Breast epithelium (tissue), 4 donors: ENCODE measurements at regions not wholly inside any gene's neighbourhood (a gene's known extent, or its start where the extent isn't known, plus 50 kb on each side); places are given as distances from the start of the nearest gene placed in this dataset.

Experiments used
- DNase-seq, 2 donors: peaks; one replicate each; pipeline ENCODE4 v3.0.0-alpha.2; 2019; ENCODE audit warnings: low spot score in 2 of 2
- H3K27ac ChIP-seq, 2 donors: fragments of 200-600 bp; sonication (generic) in 1 of 2; one replicate each; pipeline ENCODE4 v1.5.1; 2016 to 2019; ENCODE audit warnings: mild to moderate bottlenecking in 1 of 2
- H3K27me3 ChIP-seq, 2 donors: fragments of 200-600 bp; sonication (generic) in 1 of 2; one replicate each; pipeline versions ENCODE4 v1.5.1 to v1.6.0; 2017 to 2019; ENCODE audit warnings: control low read depth in 1 of 2, mild to moderate bottlenecking in 1 of 2
- H3K36me3 ChIP-seq: fragments of 200-600 bp; one replicate; pipeline ENCODE4 v1.5.1; 2019
- H3K4me1 ChIP-seq, 2 donors: fragments of 200-600 bp; sonication (generic); one replicate each; pipeline ENCODE4 v1.5.1; 2016 to 2019; ENCODE audit warnings: control low read depth in 1 of 2
- H3K4me3 ChIP-seq, 3 donors: fragments of 200-600 bp; sonication (generic); 1 replicate in 2 of 3; 2 replicates in 1 of 3; pipeline ENCODE4 v1.5.1; 2016 to 2019; ENCODE audit warnings: mild to moderate bottlenecking in 3 of 3, moderate library complexity in 2 of 3
- H3K9me3 ChIP-seq, 2 donors: fragments of 200-600 bp; sonication (generic) in 1 of 2; one replicate each; pipeline ENCODE4 v1.5.1; 2016 to 2019; ENCODE audit warnings: control low read depth in 1 of 2
- CTCF ChIP-seq, 3 donors: fragments of 450-650 bp; IDR thresholded peaks; one replicate each; pipeline ENCODE4 v1.5.1; 2016 to 2017; ENCODE audit warnings: antibody characterized with exemption in 3 of 3, mild to moderate bottlenecking in 3 of 3, moderate library complexity in 3 of 3
- POLR2A ChIP-seq: fragments of 450-650 bp; IDR thresholded peaks from one replicate; pipeline ENCODE4 v1.6.1; 2016; ENCODE audit warnings: antibody characterized with exemption, mild to moderate bottlenecking, moderate library complexity
- POLR2AphosphoS5 ChIP-seq, 3 donors: sonication (generic); formaldehyde crosslinking; IDR thresholded peaks; one replicate each; pipeline ENCODE4 v1.6.1; 2017; ENCODE audit warnings: antibody characterized with exemption in 3 of 3
- intact Hi-C: fragments of 100-400 bp; cut with DNase I; formaldehyde crosslinking; loops from one replicate; pipeline ENCODE4 v1.15.1; 2023; ENCODE audit warnings: low total_unique reads

DNA sequence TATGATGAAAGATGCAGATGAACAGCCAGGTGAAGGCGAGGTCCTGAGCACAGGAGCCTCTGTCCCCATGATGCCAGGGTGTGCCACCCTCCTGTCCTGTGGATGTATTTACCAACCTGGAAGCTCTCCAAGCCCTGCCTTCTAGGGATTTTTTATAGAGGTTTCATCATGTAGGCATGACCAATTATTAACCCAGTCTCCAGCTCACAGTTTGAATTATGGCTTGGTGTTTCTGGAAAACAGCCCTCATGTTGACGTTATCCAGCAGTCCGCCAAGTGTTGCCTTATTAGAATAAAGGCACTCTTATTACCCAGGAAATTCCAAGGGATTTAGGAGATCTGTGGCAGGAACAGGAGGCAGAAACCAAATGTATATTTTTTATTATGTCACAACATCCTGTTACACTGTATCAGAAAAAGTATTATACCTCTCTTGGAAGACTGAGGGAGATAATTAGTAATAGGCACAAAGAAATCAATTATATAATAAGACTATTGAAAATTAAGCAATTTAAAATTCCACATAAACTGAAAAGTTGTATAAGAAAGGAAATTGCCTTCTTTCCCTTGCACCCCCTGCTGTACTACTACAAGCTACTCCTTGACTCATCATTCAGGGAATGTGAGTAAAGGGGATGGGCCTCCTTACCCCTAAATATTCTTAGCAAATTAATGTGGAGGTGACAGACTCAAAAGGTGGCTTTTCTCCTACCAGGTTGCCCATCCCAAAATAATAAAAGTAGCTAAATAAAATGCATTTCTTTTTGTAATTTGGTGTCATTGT lies 129.6 kb downstream of the ZNF330 start:
- no peaks in the 10 kb centered on the region for H3K36me3 ChIP-seq
- H3K4me1 ChIP-seq: no peaks in the 10 kb centered on the region
- TF ChIP-seq POLR2AphosphoS5 (IDR thresholded peaks at IDR 0.05) (no peak), CTCF (IDR thresholded peaks at IDR 0.05) (no peak), POLR2A (no peak)
- no peak for DNase-seq
- no peak overlapping the region for H3K4me3 ChIP-seq
- no peaks in the 10 kb centered on the region for H3K9me3 ChIP-seq
- H3K27ac ChIP-seq: no peak overlapping the region
- intact Hi-C loops: no loop called here
- H3K27me3 ChIP-seq: no peaks in the 10 kb centered on the region

DNA sequence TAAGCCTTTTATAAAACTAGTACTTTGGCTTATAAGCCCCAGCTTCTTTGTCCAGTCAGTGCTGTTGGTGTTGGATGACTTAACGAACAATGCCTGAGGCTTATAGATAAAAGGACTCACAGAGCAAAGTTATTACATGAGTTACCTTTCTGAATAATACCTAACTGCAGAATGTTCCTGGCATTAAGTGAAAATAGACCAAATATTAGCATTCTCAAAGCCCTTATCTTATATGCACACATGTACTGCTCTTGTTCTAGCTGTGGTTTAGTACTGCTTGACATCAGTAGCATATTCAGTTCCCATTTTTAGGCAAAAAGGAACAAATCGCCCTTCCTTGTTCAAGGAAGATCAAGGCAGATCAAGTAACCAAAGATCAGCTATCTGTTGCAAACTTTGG lies 131.6 kb downstream of the ZNF330 start:
- no peak for DNase-seq
- Histone ChIP-seq H3K36me3 (no peaks in the 10 kb centered on the region), H3K4me3 (no peak overlapping the region), H3K27me3 (no peaks in the 10 kb centered on the region), H3K27ac (no peak overlapping the region), H3K4me1 (no peaks in the 10 kb centered on the region), H3K9me3 (no peaks in the 10 kb centered on the region)
- TF ChIP-seq POLR2AphosphoS5 (IDR thresholded peaks at IDR 0.05): no peak
- TF ChIP-seq POLR2A: no peak
- TF ChIP-seq CTCF (IDR thresholded peaks at IDR 0.05): no peak
- intact Hi-C loops: no loop called here

DNA sequence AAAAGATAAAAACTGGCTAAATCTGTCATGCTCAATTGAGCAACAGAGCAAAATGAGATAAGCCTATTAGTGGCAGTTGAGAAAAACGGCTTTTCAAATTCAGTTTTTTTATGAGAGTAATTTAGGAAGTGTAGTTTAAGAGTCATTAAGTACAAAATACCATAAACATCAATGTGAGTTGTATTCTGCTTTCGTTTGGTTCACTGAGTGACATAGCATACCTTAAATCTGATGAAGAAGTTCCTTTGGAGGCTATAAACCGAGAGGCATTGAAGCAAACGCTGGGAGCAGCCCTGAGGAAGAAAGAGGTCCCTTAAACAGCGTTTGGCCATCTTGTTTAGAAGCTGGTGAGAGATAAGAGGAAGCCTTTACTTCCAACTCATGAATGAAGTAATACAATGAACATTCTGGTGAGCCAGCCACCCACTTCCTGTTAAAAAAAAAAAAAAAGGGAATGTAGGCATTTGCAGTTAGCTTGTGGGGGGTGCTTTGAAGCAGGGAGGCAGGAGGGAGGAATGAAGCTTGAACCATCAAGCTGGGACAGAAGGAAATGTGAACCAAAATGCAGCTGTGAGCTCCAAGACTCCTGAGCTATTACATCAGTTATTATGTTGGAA lies 132.3 kb downstream of the ZNF330 start:
- no peak for DNase-seq
- TF ChIP-seq POLR2A: no peak
- TF ChIP-seq CTCF (IDR thresholded peaks at IDR 0.05): no peak
- no peaks in the 10 kb centered on the region for H3K27me3 ChIP-seq
- no peak overlapping the region for H3K27ac ChIP-seq
- no peaks in the 10 kb centered on the region for H3K4me1 ChIP-seq
- intact Hi-C loops: no loop called here
- no peak overlapping the region for H3K4me3 ChIP-seq
- H3K9me3 ChIP-seq: no peaks in the 10 kb centered on the region
- H3K36me3 ChIP-seq: no peaks in the 10 kb centered on the region

- no peaks in the 10 kb centered on the region for H3K27me3 ChIP-seq
Observed at GRCh38 chr4:141356321-141356962, 135.7 kb downstream of the ZNF330 start.

More at GRCh38 chr4:141356321-141356962, 135.7 kb downstream of the ZNF330 start:
- Histone ChIP-seq H3K4me3 (no peak overlapping the region), H3K4me1 (no peaks in the 10 kb centered on the region), H3K9me3 (no peaks in the 10 kb centered on the region), H3K27ac (no peak overlapping the region), H3K36me3 (no peaks in the 10 kb centered on the region)
- intact Hi-C loops: no loop called here
- DNase-seq: no peak
- TF ChIP-seq CTCF (IDR thresholded peaks at IDR 0.05) (no peak), POLR2AphosphoS5 (IDR thresholded peaks at IDR 0.05) (no peak), POLR2A (no peak)
